HepG2 (cell line): ENCODE measurements at regions not wholly inside any gene's neighbourhood (a gene's known extent, or its start where the extent isn't known, plus 50 kb on each side); places are given as distances from the start of the nearest gene placed in this dataset.

Source experiments
- ATAC-seq: fragments of 200-7000 bp; cut with Tn5 transposase; 3 replicates; pipeline ENCODE4 v1.9.1; 2020; ENCODE audit warnings: mild to moderate bottlenecking, moderate library complexity
- BruUV-seq: library from RNA; stranded (reverse); fragments of 400-500 nt; replicated peaks from 2 replicates; lab custom pipeline; 2021; lab: Mats Ljungman, UMichigan
- CTCF ChIA-PET: fragments of 300-600 bp; formaldehyde crosslinking; extraction: SDS; loops from one replicate; lab custom pipeline; 2021; ENCODE audit warnings: low total read pairs, inconsistent platforms, low intra/inter-chr PET ratio; lab: Yijun Ruan, JAX
- POLR2A ChIA-PET: fragments of 350-600 bp; sonication (Branson Sonifier 250); formaldehyde crosslinking; loops from one replicate; lab custom pipeline; 2020; ENCODE audit warnings: antibody characterized with exemption, inconsistent platforms; lab: Yijun Ruan, JAX
- DNase-seq: peaks from one replicate; pipeline ENCODE4 v3.0.0-alpha.2; 2015; ENCODE audit warnings: low spot score
- FAIRE-seq: peaks from 3 replicates; lab custom pipeline; 2011; peaks lifted over from hg19 to GRCh38; lab: Jason Lieb, UNC
- H2AFZ ChIP-seq: one replicate; pipeline ENCODE4 v1.6.1; 2011; ENCODE audit warnings: low read length, inconsistent platforms
- H3K27ac ChIP-seq: fragments of 300-600 bp; 3 replicates; pipeline ENCODE4 v1.8.0; 2011; ENCODE audit warnings: mixed run types, mild to moderate bottlenecking, mixed read lengths, low read length, inconsistent platforms; ENCODE audit not compliant: insufficient read depth; ENCODE audit errors: extremely low read length
- H3K27me3 ChIP-seq, 2 experiments: fragments of 200-600 bp in 1 of 2; 2 replicates in 1 of 2; 3 replicates in 1 of 2; pipeline versions ENCODE4 v1.6.0 to v1.8.0; 2011; ENCODE audit warnings: low read length in 2 of 2, mild to moderate bottlenecking in 2 of 2, moderate library complexity in 2 of 2, inconsistent platforms in 1 of 2; ENCODE audit not compliant: insufficient read depth in 2 of 2, control insufficient read depth in 1 of 2
- H3K36me3 ChIP-seq, 2 experiments: fragments of 200-600 bp in 1 of 2; replicated peaks in 1 of 2; 2 replicates in 1 of 2; 3 replicates in 1 of 2; pipeline versions ENCODE4 v1.5.1 to v1.8.0; 2011; ENCODE audit warnings: low read length in 2 of 2, inconsistent platforms in 1 of 2; ENCODE audit not compliant: insufficient read depth in 2 of 2, control insufficient read depth in 1 of 2
- H3K4me1 ChIP-seq: 2 replicates; pipeline ENCODE4 v1.5.1; 2012; ENCODE audit warnings: low read length, inconsistent platforms; ENCODE audit not compliant: insufficient read depth
- H3K4me2 ChIP-seq: 2 replicates; pipeline ENCODE4 v1.6.0; 2011; ENCODE audit warnings: low read depth, low read length, inconsistent platforms
- H3K4me3 ChIP-seq, 3 experiments: fragments of 200-600 bp in 1 of 3; sonication (generic), shearing (Covaris generic) in 1 of 3; replicated peaks in 1 of 3; 2 replicates each; pipeline ENCODE4 v1.5.1; 2011 to 2016; ENCODE audit warnings: low read length in 3 of 3, inconsistent platforms in 2 of 3, low read depth in 2 of 3, mild to moderate bottlenecking in 2 of 3, control low read depth in 1 of 3, mixed read lengths in 1 of 3; ENCODE audit not compliant: insufficient read depth in 1 of 3
- H3K79me2 ChIP-seq: one replicate; pipeline ENCODE4 v1.6.1; 2011; ENCODE audit warnings: low read length, inconsistent platforms; ENCODE audit not compliant: insufficient read depth
- H3K9ac ChIP-seq: 2 replicates; pipeline ENCODE4 v1.6.0; 2011; ENCODE audit warnings: mild to moderate bottlenecking, low read depth, low read length, inconsistent platforms; ENCODE audit not compliant: insufficient read depth
- H3K9me3 ChIP-seq: 2 replicates; pipeline ENCODE4 v1.5.1; 2012; ENCODE audit warnings: mild to moderate bottlenecking, low read length
- H4K20me1 ChIP-seq: 2 replicates; pipeline ENCODE4 v1.6.0; 2011; ENCODE audit warnings: inconsistent platforms, mild to moderate bottlenecking, low read length, moderate library complexity; ENCODE audit not compliant: insufficient read depth
- DNMT1 ChIP-seq: sonication (generic); formaldehyde crosslinking; IDR thresholded peaks from 2 replicates; pipeline ENCODE4 v1.5.1; 2020; ENCODE audit warnings: mild to moderate bottlenecking, missing genetic modification reagents
- GABPA ChIP-seq, 2 experiments: IDR thresholded peaks; 2 replicates each; pipeline ENCODE4 v1.6.1; 2011 to 2016; ENCODE audit warnings: low read depth in 2 of 2, low read length in 1 of 2, missing biosample characterization in 1 of 2, missing genetic modification characterization in 1 of 2
- HNF4A ChIP-seq: sonication (generic); formaldehyde crosslinking; IDR thresholded peaks from 2 replicates; pipeline ENCODE4 v1.4.0; 2020; ENCODE audit warnings: missing genetic modification reagents
- IKZF4 ChIP-seq: sonication (generic); formaldehyde crosslinking; IDR thresholded peaks from 2 replicates; pipeline ENCODE4 v1.5.1; 2020; ENCODE audit warnings: borderline replicate concordance, mild to moderate bottlenecking, low read depth, missing genetic modification reagents; ENCODE audit errors: not compliant biosample characterization
- ONECUT2 ChIP-seq: sonication (generic); formaldehyde crosslinking; IDR thresholded peaks from 2 replicates; pipeline ENCODE4 v1.4.0; 2020; ENCODE audit warnings: missing genetic modification reagents
- PCBP1 ChIP-seq: fragments of 200-400 bp; formaldehyde crosslinking; IDR thresholded peaks from 2 replicates; pipeline ENCODE4 v1.6.1; 2017; ENCODE audit warnings: mild to moderate bottlenecking, low read depth, low read length, borderline replicate concordance
- POLR2AphosphoS5 ChIP-seq: IDR thresholded peaks from 2 replicates; pipeline ENCODE4 v1.6.1; 2012; ENCODE audit warnings: low read depth, low read length
- SAP130 ChIP-seq: IDR thresholded peaks from 2 replicates; pipeline ENCODE4 v1.6.1; 2016; ENCODE audit warnings: low read depth
- SP1 ChIP-seq, 2 experiments: fragments of 450-650 bp in 1 of 2; sonication (generic) in 1 of 2; formaldehyde crosslinking in 1 of 2; IDR thresholded peaks; 2 replicates each; pipeline versions ENCODE4 v1.4.0 to v1.6.1; 2016 to 2020; ENCODE audit warnings: missing genetic modification reagents in 1 of 2
- SRSF9 ChIP-seq: fragments of 200-400 bp; formaldehyde crosslinking; IDR thresholded peaks from 2 replicates; pipeline ENCODE4 v1.6.1; 2018; ENCODE audit warnings: borderline replicate concordance, mild to moderate bottlenecking, low read depth, low read length; ENCODE audit not compliant: insufficient read depth, poor library complexity, severe bottlenecking
- ZBTB3 ChIP-seq: sonication (generic); formaldehyde crosslinking; IDR thresholded peaks from 2 replicates; pipeline ENCODE4 v1.4.0; 2020; ENCODE audit warnings: low read depth, mild to moderate bottlenecking, moderate library complexity, missing genetic modification reagents, borderline replicate concordance
- ZFYVE20 ChIP-seq: sonication (generic); formaldehyde crosslinking; IDR thresholded peaks from 2 replicates; pipeline ENCODE4 v1.8.0; 2023; ENCODE audit warnings: low read depth, mild to moderate bottlenecking, moderate library complexity, missing genetic modification reagents, borderline replicate concordance
- ZMYM3 ChIP-seq: sonication (generic); formaldehyde crosslinking; IDR thresholded peaks from 2 replicates; pipeline ENCODE4 v1.5.1; 2020; ENCODE audit warnings: mild to moderate bottlenecking, missing genetic modification reagents
- ZNF292 ChIP-seq: sonication (generic); formaldehyde crosslinking; IDR thresholded peaks from 2 replicates; pipeline ENCODE4 v1.8.1; 2022; ENCODE audit warnings: mild to moderate bottlenecking, low read depth, missing genetic modification reagents, borderline replicate concordance
- ZNF329 ChIP-seq: sonication (generic); formaldehyde crosslinking; IDR thresholded peaks from 2 replicates; pipeline ENCODE4 v1.9.0; 2021; ENCODE audit warnings: low read depth, mild to moderate bottlenecking, missing genetic modification reagents
- ZNF441 ChIP-seq: sonication (generic); formaldehyde crosslinking; IDR thresholded peaks from 2 replicates; pipeline ENCODE4 v1.7.0; 2021; ENCODE audit warnings: missing genetic modification reagents, borderline replicate concordance
- ZNF468 ChIP-seq: sonication (generic); formaldehyde crosslinking; IDR thresholded peaks from 2 replicates; pipeline ENCODE4 v1.8.0; 2022; ENCODE audit warnings: mild to moderate bottlenecking, moderate library complexity, missing genetic modification reagents
- WGBS: methylation state at CpG from one replicate; pipeline ENCODE4 v1.1.6; 2017; ENCODE audit warnings: low lambda C conversion rate; 5-methylcytosine and 5-hydroxymethylcytosine counted together
- in situ Hi-C: cut with HindIII; loops from 2 replicates; pipeline ENCODE4 v1.10.0; 2017; ENCODE audit warnings: low pct_unique_long_range_greater_than_20kb; ENCODE audit not compliant: extremely low pct_ligation_motif_present
- intact Hi-C: fragments of 100-400 bp; cut with micrococcal nuclease; formaldehyde crosslinking; loops from one replicate; pipeline ENCODE4 v1.10.0; 2022; ENCODE audit not compliant: unreplicated experiment
- TF ChIP-seq, protein P1 (sequence below): IDR thresholded peaks from 2 replicates; pipeline ENCODE4 v1.6.1; 2016; ENCODE audit warnings: mild to moderate bottlenecking, missing biosample characterization, missing genetic modification reagents
- TF ChIP-seq, protein P2 (sequence below): IDR thresholded peaks from 2 replicates; pipeline ENCODE4 v1.4.0; 2020; ENCODE audit warnings: mild to moderate bottlenecking, missing genetic modification reagents

DNA sequence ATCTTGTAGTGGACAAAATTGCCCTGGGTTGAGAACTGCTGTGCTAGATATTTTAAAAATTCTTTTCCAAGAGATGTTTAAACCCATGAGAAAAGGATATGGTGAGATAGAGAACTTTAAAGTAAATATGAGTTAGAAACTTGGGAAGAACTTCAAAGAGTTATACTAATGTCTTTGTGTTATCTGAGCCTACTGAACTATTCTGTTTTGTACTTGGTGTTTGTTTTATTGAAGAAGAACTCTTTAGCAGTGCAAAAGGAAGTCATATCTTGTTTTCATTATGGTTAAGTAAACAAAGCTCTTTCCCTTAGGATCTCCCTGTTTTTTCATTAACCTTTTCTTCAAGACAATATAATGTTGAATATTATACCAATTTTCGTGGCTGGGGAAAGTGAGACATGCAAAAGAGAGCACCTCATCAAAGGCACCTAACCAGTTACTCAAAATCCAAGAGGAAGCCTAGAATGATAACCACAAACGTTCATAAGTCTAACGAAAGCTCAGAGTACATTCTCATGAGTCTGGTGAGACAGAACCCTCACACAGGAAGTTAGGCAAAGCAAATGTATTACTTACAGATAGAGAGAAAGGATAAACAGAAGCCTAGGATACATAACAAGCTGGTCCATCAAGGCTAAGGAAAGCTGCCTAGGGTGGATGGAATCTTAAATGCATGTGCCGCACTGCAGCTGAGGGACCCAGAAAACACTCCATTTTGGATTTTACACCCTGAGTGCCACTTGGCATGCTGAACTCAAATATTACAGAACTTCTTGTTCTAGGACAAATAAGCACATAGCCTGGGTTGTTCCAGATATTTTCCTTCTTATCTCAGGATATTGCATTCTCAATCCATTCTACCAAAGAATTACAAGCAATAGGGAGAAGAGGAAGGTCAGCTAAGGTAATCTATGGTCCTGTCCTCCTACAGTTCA is 112.5 kb upstream of the ANO3 start (continued):
- TF ChIP-seq ZNF329 (no peak), ZBTB3 (no peak), IKZF4 (CRISPR knock-in tag) (no peak), ONECUT2 (no peak), ZNF468 (no peak)
- TF ChIP-seq, protein P1, sequence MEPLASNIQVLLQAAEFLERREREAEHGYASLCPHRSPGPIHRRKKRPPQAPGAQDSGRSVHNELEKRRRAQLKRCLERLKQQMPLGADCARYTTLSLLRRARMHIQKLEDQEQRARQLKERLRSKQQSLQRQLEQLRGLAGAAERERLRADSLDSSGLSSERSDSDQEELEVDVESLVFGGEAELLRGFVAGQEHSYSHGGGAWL (CRISPR knock-in tag) = no peak

DNA sequence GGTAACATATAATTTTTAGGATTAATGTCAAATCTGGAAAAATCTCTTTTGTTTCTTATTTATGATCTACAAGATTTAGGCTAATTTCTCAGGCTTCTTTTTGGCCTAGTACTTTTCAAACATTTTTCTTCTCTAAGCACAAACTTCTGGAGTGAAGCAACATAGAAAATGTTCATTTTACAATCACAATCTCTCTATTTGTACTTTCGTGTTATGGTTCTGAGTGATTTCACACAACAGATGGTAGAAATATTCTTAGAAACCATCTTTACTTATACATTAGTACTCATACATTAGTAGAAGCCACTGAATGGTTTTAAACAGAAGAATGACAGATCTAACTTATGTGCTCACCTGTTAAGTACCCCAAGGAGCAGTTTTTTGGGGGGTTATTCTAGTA is 106.3 kb upstream of the ANO3 start:
- CTCF ChIA-PET = no interaction called here
- H3K36me3 ChIP-seq = no peaks in the 10 kb centered on the region
- TF ChIP-seq DNMT1 (CRISPR knock-in tag) = no peak
- no peak for TF ChIP-seq SRSF9
- TF ChIP-seq PCBP1 = no peak
- no peak for TF ChIP-seq GABPA (IDR thresholded peaks at IDR 0.05; ENCODE audit: low read depth, low read length)
- TF ChIP-seq GABPA (CRISPR knock-in tag; IDR thresholded peaks at IDR 0.05; ENCODE audit: low read depth) = no peak
- TF ChIP-seq SAP130 (CRISPR knock-in tag) = no peak
- no peak for TF ChIP-seq ZNF441
- no peak for TF ChIP-seq ZNF292 (CRISPR knock-in tag)
- no peak for TF ChIP-seq ZMYM3 (CRISPR knock-in tag)
- TF ChIP-seq POLR2AphosphoS5 = no peak
- TF ChIP-seq HNF4A = no peak
- no peak for TF ChIP-seq ZFYVE20
- TF ChIP-seq, protein P2, sequence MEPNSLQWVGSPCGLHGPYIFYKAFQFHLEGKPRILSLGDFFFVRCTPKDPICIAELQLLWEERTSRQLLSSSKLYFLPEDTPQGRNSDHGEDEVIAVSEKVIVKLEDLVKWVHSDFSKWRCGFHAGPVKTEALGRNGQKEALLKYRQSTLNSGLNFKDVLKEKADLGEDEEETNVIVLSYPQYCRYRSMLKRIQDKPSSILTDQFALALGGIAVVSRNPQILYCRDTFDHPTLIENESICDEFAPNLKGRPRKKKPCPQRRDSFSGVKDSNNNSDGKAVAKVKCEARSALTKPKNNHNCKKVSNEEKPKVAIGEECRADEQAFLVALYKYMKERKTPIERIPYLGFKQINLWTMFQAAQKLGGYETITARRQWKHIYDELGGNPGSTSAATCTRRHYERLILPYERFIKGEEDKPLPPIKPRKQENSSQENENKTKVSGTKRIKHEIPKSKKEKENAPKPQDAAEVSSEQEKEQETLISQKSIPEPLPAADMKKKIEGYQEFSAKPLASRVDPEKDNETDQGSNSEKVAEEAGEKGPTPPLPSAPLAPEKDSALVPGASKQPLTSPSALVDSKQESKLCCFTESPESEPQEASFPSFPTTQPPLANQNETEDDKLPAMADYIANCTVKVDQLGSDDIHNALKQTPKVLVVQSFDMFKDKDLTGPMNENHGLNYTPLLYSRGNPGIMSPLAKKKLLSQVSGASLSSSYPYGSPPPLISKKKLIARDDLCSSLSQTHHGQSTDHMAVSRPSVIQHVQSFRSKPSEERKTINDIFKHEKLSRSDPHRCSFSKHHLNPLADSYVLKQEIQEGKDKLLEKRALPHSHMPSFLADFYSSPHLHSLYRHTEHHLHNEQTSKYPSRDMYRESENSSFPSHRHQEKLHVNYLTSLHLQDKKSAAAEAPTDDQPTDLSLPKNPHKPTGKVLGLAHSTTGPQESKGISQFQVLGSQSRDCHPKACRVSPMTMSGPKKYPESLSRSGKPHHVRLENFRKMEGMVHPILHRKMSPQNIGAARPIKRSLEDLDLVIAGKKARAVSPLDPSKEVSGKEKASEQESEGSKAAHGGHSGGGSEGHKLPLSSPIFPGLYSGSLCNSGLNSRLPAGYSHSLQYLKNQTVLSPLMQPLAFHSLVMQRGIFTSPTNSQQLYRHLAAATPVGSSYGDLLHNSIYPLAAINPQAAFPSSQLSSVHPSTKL (CRISPR knock-in tag) = no peak
- no peak for TF ChIP-seq SP1 (IDR thresholded peaks at IDR 0.05)
- no peak for TF ChIP-seq SP1 (CRISPR knock-in tag; IDR thresholded peaks at IDR 0.05)

More for the DNA sequence above, 106.3 kb upstream of the ANO3 start:
- Histone ChIP-seq H3K79me2 (no peaks in the 10 kb centered on the region), H2AFZ (no peak overlapping the region), H3K27ac (no peak overlapping the region), H3K9me3 (no peaks in the 10 kb centered on the region), H4K20me1 (no peaks in the 10 kb centered on the region), H3K4me1 (no peaks in the 10 kb centered on the region), H3K4me2 (no peak overlapping the region), H3K27me3 (no peaks in the 10 kb centered on the region), H3K4me3 (no peak overlapping the region), H3K9ac (no peak overlapping the region)
- no peak for ATAC-seq
- intact Hi-C loops (no loop called here), in situ Hi-C loops (no loop called here)
- no peak for FAIRE-seq
- BruUV-seq = no TSS peak
- DNase-seq = no peak
- POLR2A ChIA-PET = no interaction called here
- 2% methylated on average over 1 of the region's 1 CpG for WGBS
